Fibroblast of lung (primary cell): ENCODE measurements at regions not wholly inside any gene's neighbourhood (a gene's known extent, or its start where the extent isn't known, plus 50 kb on each side); places are given as distances from the start of the nearest gene placed in this dataset.

Source experiments
- DNase-seq, 2 donors: peaks; one replicate each; pipeline versions ENCODE4 v3.0.0 to v3.0.0-alpha.2; 2010; ENCODE audit warnings: low read depth in 2 of 2
- H2AFZ ChIP-seq: 2 replicates; pipeline ENCODE4 v1.5.1; 2012; ENCODE audit warnings: low read length, control low read depth, inconsistent platforms
- H3K27ac ChIP-seq: 2 replicates; pipeline ENCODE4 v1.5.1; 2011; ENCODE audit warnings: low read length, control low read depth; ENCODE audit not compliant: insufficient read depth
- H3K27me3 ChIP-seq: 2 replicates; pipeline ENCODE4 v1.5.1; 2011; ENCODE audit warnings: mild to moderate bottlenecking, low read length; ENCODE audit not compliant: control insufficient read depth, insufficient read depth
- H3K36me3 ChIP-seq: 2 replicates; pipeline ENCODE4 v1.5.1; 2011; ENCODE audit warnings: low read length; ENCODE audit not compliant: control insufficient read depth, insufficient read depth
- H3K4me1 ChIP-seq: 2 replicates; pipeline ENCODE4 v1.5.1; 2011; ENCODE audit warnings: low read length; ENCODE audit not compliant: control insufficient read depth, insufficient read depth; ENCODE audit errors: extremely low read depth
- H3K4me2 ChIP-seq: 2 replicates; pipeline ENCODE4 v1.5.1; 2011; ENCODE audit warnings: low read length, control low read depth; ENCODE audit not compliant: insufficient read depth; ENCODE audit errors: extremely low read depth
- H3K4me3 ChIP-seq, 4 experiments: fragments of 200-600 bp in 1 of 4; sonication (generic) in 1 of 4; replicated peaks in 1 of 4; 2 replicates each; pipeline ENCODE4 v1.5.1; 2011 to 2016; ENCODE audit warnings: low read length in 4 of 4, low read depth in 3 of 4, mild to moderate bottlenecking in 3 of 4, control low read depth in 2 of 4, inconsistent platforms in 1 of 4, mixed read lengths in 1 of 4; ENCODE audit not compliant: insufficient read depth in 1 of 4; ENCODE audit errors: control extremely low read depth in 1 of 4
- H3K79me2 ChIP-seq: 2 replicates; pipeline ENCODE4 v1.5.1; 2012; ENCODE audit warnings: mild to moderate bottlenecking, low read length, inconsistent platforms; ENCODE audit not compliant: control insufficient read depth, insufficient read depth
- H3K9ac ChIP-seq: 2 replicates; pipeline ENCODE4 v1.5.1; 2011; ENCODE audit warnings: mild to moderate bottlenecking, low read length, control low read depth; ENCODE audit not compliant: insufficient read depth
- H3K9me3 ChIP-seq: 2 replicates; pipeline ENCODE4 v1.5.1; 2012; ENCODE audit warnings: low read depth, low read length; ENCODE audit not compliant: control insufficient read depth, insufficient read depth
- H4K20me1 ChIP-seq: 2 replicates; pipeline ENCODE4 v1.5.1; 2011; ENCODE audit warnings: low read length; ENCODE audit not compliant: control insufficient read depth, insufficient read depth; ENCODE audit errors: extremely low read depth
- EZH2 ChIP-seq: IDR thresholded peaks from 2 replicates; pipeline ENCODE4 v1.5.1; 2012; ENCODE audit warnings: low read length, control low read depth, mild to moderate bottlenecking; ENCODE audit errors: missing control alignments
- TF ChIP-seq, protein P1 (sequence below), 2 donors: IDR thresholded peaks in 1 of 2; conservative IDR thresholded peaks in 1 of 2; 1 replicate in 1 of 2; 2 replicates in 1 of 2; pipeline ENCODE4 v1.5.1; 2011 to 2012; ENCODE audit warnings: low read length in 2 of 2, control low read depth in 1 of 2, inconsistent platforms in 1 of 2, low read depth in 1 of 2, mild to moderate bottlenecking in 1 of 2

DNA sequence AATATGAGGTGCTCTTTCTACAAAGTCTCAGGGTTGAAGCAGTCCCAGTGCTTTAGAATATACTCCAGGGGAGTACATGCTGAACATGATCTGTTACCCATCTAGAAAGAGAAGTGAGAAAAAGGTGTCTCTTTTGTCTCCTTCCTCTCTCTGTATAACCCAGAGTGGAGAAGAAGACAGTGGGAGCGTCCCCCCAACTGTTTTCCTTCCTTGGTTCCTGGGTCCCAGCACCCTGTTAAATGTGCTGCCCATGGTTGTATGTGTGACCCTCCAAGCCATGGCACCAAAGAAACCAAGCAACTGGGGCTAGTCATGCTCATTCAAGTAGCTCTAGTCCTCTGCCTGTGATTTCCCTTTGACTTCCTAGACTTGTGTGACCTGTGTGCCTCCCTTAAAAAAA is 683.7 kb downstream of the TBL1XR1 start:
- peak in 1 of 2 donors; percentile 3 for DNase-seq
- no peak overlapping the region for H3K9ac ChIP-seq
- TF ChIP-seq, protein P1, sequence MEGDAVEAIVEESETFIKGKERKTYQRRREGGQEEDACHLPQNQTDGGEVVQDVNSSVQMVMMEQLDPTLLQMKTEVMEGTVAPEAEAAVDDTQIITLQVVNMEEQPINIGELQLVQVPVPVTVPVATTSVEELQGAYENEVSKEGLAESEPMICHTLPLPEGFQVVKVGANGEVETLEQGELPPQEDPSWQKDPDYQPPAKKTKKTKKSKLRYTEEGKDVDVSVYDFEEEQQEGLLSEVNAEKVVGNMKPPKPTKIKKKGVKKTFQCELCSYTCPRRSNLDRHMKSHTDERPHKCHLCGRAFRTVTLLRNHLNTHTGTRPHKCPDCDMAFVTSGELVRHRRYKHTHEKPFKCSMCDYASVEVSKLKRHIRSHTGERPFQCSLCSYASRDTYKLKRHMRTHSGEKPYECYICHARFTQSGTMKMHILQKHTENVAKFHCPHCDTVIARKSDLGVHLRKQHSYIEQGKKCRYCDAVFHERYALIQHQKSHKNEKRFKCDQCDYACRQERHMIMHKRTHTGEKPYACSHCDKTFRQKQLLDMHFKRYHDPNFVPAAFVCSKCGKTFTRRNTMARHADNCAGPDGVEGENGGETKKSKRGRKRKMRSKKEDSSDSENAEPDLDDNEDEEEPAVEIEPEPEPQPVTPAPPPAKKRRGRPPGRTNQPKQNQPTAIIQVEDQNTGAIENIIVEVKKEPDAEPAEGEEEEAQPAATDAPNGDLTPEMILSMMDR (conservative IDR thresholded peaks at IDR 0.05 in 1 of 2, IDR thresholded peaks at IDR 0.05 in 1 of 2; ENCODE audit: low read depth in 1 of 2, low read length in 2 of 2) = no peak
- TF ChIP-seq EZH2 = no peak
- no peaks in the 10 kb centered on the region for H4K20me1 ChIP-seq
- H3K4me3 ChIP-seq = no peak overlapping the region
- H3K4me2 ChIP-seq = no peak overlapping the region
- no peaks in the 10 kb centered on the region for H3K36me3 ChIP-seq
- no peaks in the 10 kb centered on the region for H3K79me2 ChIP-seq
- no peaks in the 10 kb centered on the region for H3K4me1 ChIP-seq
- no peak overlapping the region for H2AFZ ChIP-seq
- H3K9me3 ChIP-seq = no peaks in the 10 kb centered on the region
- no peaks in the 10 kb centered on the region for H3K27me3 ChIP-seq
- H3K27ac ChIP-seq = no peak overlapping the region

DNA sequence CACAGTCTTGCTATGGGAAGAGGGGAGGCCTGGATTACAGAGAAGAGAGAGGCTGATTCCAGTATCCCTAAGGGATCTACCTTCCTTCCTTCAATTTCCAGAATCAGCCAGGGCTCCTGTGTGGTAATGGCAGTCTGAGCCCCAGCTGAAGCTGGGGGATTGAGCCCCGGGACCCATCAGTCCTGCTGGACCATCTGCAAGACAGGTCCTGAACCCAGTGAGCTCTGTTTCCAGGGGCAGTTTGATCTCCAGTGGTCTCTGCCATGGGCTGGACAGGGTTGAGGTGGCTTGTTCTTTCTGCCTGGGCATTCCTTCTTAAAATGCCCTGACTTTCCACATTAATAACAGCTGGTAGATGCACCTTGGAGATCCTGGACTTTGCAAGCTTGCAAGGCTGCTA is 685.2 kb downstream of the TBL1XR1 start:
- no peak for DNase-seq
- H3K27me3 ChIP-seq = no peaks in the 10 kb centered on the region

DNA sequence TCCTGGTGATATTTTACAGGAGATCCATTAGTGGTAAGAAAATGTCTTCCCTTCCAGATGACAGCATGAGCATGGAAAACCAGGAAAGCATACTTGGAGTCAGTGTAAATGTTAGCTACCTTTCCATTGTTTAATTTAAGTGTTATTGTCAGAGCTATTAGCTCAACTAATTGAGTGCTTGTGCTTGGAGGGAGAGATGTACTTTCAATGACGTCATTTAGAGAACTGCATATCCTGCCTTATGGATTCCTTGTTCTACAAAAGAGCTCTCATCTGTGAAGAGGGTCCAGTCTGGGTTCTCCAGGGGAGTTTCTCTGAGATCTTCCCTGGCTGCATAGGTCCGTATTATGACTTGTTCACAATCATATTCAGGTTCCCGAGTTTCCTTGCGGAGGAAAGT is 687.2 kb downstream of the TBL1XR1 start:
- DNase-seq = no peak
- Histone ChIP-seq H3K4me2 (no peak overlapping the region), H3K9me3 (no peaks in the 10 kb centered on the region), H2AFZ (no peak overlapping the region), H4K20me1 (no peaks in the 10 kb centered on the region), H3K27me3 (no peaks in the 10 kb centered on the region), H3K9ac (no peak overlapping the region), H3K36me3 (no peaks in the 10 kb centered on the region), H3K27ac (no peak overlapping the region), H3K79me2 (no peaks in the 10 kb centered on the region), H3K4me1 (no peaks in the 10 kb centered on the region), H3K4me3 (no peak overlapping the region)
- TF ChIP-seq, protein P1 (conservative IDR thresholded peaks at IDR 0.05 in 1 of 2, IDR thresholded peaks at IDR 0.05 in 1 of 2; ENCODE audit: low read depth in 1 of 2, low read length in 2 of 2) = no peak
- no peak for TF ChIP-seq EZH2

More for the DNA sequence above, 685.2 kb downstream of the TBL1XR1 start:
- Histone ChIP-seq H3K27ac (no peak overlapping the region), H3K4me3 (no peak overlapping the region), H3K9ac (no peak overlapping the region), H3K4me2 (no peak overlapping the region), H3K79me2 (no peaks in the 10 kb centered on the region), H3K9me3 (no peaks in the 10 kb centered on the region), H4K20me1 (no peaks in the 10 kb centered on the region), H2AFZ (no peak overlapping the region), H3K4me1 (no peaks in the 10 kb centered on the region), H3K36me3 (no peaks in the 10 kb centered on the region)
- no peak for TF ChIP-seq EZH2
- TF ChIP-seq, protein P1 (conservative IDR thresholded peaks at IDR 0.05 in 1 of 2, IDR thresholded peaks at IDR 0.05 in 1 of 2; ENCODE audit: low read depth in 1 of 2, low read length in 2 of 2) = no peak
